ENCODE measurements at regions not wholly inside any gene's neighbourhood (a gene's known extent, or its start where the extent isn't known, plus 50 kb on each side); places are given as distances from the start of the nearest gene placed in this dataset.

- no peak for DNase-seq
These were observed 277.1 kb upstream of the NCAM2 start for GRCh38 chr21:20721151-20721550.

- DNase-seq = no peak
These were observed 269.5 kb upstream of the NCAM2 start for GRCh38 chr21:20728691-20729090.

GRCh38 chr21:20729376-20729775 lies 268.8 kb upstream of the NCAM2 start:
- DNase-seq = no peak

- DNase-seq = no peak
These were observed 267.8 kb upstream of the NCAM2 start for GRCh38 chr21:20730441-20730840.

DNA sequence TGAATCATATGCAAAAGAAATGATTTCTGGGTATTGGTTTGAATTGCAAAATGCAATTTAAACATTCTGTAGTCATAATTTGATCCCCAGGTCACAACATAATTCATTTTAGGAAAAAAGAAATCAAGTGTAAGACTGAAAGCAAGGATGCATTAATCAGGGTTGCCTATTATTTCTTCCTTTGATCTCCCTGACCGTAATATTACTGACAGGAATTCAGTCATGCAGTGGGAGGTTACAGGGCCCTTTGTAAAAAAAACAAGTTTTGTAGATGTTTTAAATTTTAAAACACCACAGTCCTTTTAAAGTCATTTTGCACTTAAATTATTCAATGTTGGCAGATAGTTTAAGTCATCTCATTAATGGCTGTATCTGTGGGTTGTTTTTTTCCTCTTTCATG lies 263.0 kb upstream of the NCAM2 start:
- no peak for DNase-seq

GRCh38 chr21:20737227-20737913 lies 260.8 kb upstream of the NCAM2 start:
- no peak for DNase-seq

DNA sequence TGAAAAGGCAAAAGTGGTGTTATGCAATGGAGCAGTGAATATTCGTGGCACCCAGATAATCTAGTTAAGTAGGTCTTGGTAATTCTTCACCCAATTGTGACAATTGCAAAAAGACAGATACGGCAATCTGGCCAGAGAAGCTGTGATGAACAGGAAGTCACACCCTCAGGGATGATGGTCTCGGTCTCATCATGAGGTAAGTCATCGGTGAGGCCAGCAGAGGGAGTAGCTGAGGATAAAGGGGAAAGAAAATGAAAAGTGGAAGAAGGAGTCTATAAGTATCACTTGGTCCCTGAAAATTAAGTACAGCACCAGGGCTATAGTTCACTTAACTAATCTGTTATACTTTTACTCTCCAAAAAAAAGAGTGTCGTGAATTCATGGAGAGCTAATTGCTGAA lies 258.8 kb upstream of the NCAM2 start:
- no peak for DNase-seq

- DNase-seq = no peak
These were observed 256.8 kb upstream of the NCAM2 start for GRCh38 chr21:20741445-20741844.

DNA sequence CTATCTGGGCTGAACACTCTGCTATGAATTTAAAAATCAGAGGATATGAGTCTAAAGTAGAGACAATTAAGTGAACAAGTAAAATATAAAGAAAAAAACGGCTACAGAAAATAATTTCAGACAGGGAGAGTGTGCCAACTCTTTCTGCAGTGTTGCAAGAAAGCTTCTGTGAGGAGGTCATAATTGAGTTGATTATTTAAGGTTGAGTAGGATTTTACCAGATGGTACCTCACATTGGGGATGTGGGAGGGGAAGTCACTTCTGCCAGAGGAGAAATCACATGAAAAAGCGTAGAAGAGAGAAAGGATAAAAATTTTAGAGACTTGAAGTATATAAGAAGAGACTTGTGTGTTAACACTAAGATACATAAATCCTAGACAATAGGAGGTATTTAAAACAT lies 238.0 kb upstream of the NCAM2 start:
- DNase-seq = no peak

- no peak for DNase-seq
These were observed 223.5 kb upstream of the NCAM2 start for GRCh38 chr21:20774737-20775136.

DNA sequence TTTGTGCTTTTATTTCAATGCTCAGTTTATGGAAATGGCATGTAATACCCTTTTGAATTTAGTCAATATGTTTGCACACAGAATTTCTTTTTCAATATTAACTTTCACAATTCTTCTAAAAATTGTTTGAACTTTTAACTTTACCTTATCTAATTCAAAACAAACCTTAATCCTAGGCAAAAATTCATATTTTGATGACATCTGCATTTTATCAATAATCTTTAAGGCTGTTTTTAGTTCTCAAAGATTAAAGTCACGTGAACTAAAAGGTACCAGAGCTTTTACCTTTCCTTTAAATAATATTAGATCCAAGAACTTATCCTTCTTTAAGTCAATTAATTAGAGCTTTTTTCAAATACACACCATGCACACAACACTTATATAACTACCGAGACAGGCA lies 218.9 kb upstream of the NCAM2 start:
- DNase-seq = no peak

- DNase-seq = no peak
These were observed 214.6 kb upstream of the NCAM2 start for GRCh38 chr21:20783611-20784010.

- DNase-seq = no peak
These were observed 208.3 kb upstream of the NCAM2 start for GRCh38 chr21:20789729-20790500.

GRCh38 chr21:20800106-20800505 lies 198.1 kb upstream of the NCAM2 start:
- no peak for DNase-seq

DNA sequence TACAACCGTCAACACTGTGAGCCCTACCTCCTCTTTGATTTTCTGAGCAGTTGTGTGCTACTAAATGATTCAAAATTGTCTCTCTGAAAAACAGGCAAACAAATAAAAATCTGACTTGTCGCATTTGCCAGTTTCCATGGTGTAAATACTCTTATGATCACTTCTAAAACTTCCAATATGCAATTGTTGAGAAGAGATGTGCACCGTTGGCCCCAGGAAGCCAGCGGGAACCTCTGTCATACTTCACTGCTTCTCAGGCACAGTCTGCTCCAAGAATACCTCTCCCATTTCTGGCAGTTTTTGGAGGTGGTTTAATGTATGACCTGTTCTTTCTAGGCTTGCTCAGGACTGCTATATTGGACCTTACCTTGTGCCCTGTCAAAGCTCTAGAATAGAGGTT lies 196.0 kb upstream of the NCAM2 start:
- no peak for DNase-seq

DNA sequence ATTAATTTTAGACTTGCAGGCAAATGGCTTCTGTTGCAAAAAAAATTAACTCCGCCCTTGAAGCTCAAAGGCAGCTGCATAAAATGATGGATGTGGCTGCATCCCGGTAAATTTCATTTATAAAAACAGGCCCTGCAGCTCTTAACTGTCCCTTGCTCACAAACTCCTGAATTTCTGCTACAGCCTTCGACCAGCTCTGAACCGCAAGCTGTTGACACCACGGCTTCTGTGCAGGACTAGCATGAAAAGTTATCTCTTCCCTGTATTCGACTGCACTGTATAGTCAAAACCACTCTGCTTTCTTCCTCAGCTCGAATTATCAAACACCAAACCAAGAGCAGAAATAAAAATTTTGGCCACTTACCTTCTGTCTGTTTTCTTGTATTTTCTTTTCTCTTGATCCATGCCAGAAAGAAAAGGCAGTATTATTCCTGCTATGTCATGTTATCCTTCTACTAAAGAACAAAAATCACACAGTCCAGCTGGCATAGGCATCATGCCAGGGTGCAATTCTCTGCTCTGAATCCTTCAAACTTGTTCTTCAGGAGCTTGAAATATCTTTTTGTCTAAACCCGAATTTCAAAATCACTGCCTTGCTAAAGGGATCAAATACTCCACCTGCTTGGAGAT lies 195.5 kb upstream of the NCAM2 start:
- no peak for DNase-seq

- no peak for DNase-seq
These were observed 186.5 kb upstream of the NCAM2 start for GRCh38 chr21:20811702-20812101.

DNA sequence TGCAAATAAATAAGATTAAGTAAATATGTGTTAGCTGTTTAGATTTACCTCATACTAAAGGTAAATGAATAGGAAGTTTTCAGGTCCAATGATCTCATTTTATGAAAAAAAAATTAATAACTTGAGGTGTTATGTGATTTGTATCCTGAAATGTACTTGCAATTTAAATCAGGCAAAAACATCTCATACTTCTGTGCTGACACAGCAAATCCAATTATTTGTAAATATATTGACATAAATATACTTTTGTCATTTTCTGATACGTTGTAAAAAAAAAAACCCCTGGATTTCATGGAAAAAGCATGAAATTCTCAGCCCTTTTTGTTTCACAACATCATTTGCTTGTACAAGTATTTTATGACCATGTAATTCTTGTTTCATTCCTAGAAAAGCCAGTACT lies 184.1 kb upstream of the NCAM2 start:
- DNase-seq = no peak

- DNase-seq = no peak
These were observed 175.5 kb upstream of the NCAM2 start for GRCh38 chr21:20822666-20823065.

DNA sequence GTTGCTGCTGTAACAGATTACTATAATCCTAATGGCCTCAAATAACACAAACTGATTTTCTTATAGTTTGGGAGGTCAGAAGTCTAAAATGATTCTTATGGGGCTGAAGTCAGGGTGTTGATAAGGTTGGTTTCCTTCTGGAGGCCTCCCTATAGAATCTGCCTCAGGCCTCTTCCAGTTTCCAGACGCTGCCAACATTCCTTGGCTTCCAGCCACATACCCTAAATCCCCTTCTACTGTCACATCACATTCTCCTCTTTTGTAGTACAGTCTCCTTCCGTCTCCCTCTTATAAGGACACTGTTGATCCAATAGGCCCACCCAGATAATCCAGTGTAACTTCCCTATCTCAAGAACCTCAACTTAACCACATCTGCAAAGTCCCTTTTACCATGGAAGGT lies 145.3 kb upstream of the NCAM2 start:
- DNase-seq = no peak

DNA sequence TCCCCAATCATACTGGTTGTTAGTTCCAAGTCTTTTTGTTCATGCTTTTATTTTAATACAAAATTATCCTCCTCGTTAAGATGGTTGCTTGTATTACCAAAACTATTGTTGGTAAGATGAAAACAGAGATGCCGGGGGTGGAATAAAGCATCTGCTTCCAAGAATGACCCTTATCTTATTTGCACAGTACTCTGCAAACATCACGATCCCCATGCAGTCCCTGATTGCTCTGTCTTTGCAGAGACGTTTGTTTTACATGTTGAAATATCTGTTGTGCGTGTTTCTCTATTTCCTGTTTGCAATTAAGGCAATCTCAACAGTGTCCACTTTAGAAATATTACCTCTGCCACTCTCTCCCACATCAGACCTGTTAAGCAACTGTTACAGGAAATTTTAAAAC lies 141.3 kb upstream of the NCAM2 start:
- no peak for DNase-seq

DNA sequence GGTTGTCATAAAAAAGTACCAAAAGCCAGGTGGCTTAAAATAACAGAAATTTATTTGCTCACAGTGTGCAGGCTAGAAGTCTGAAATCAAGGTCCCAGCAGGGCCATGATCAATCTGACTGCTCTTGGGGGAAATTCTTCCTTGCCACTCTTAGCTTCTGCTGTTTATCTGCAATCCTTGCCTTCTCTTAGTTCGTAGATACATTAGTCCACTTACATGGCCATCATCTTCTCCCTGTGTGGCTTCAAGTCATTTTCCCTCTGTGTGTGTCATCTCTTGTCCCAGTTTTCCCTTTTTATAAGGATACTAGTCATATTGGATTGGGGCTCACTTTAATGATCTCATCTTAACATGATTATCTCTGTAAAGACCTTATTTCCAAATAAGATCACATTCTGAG lies 124.0 kb upstream of the NCAM2 start:
- no peak for DNase-seq

DNA sequence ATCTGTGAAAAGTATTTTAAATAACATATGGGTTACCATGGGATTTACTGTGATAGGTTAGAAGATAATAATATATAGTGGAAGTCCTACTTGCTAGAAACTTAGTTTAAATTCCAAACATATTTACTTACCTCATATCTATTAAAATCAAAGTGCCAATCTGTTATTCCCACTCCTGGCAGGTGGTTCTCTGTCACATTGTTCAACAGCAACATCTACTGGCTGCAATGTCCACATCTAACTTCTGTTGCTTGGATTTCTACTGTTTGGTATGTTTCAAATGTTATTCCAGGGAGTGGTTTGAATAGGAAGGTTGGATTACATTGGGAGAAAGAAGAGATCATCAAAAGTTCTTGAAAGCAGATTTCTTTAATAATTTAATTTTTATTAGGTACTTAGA lies 122.5 kb upstream of the NCAM2 start:
- DNase-seq = no peak

- no peak for DNase-seq
These were observed 120.2 kb upstream of the NCAM2 start for GRCh38 chr21:20877976-20878375.

Data from DMS 273 treated with DMSO at 0.1 percent for 48 hours (cell line).